ENCODE measurements at regions not wholly inside any gene's neighbourhood (a gene's known extent, or its start where the extent isn't known, plus 50 kb on each side); places are given as distances from the start of the nearest gene placed in this dataset.

DNA sequence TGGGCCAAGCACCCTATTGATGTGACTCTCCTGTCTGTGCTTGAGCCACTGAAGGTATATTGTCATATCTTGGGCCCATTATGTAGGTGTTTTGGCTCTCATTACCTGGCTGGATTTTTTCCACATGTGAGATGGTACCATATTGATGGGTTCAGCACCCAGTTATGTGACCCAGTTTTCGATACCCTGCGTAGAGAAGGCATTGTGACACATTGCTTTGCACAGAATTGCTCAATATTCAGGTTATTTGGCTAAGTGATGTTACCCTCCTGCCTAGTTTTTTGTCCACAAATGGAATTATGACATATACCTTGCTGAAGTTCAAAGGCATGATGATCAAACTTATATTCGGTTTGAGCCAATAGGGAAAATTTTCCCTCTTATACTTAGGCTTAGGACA is 1007.3 kb upstream of the TSPY4 start:
- no peak for TF ChIP-seq CTCF (IDR thresholded peaks at IDR 0.05)

- no peak for TF ChIP-seq CTCF (IDR thresholded peaks at IDR 0.05)
These were observed 1003.9 kb upstream of the TSPY4 start for GRCh38 chrY:8333328-8333727.

DNA sequence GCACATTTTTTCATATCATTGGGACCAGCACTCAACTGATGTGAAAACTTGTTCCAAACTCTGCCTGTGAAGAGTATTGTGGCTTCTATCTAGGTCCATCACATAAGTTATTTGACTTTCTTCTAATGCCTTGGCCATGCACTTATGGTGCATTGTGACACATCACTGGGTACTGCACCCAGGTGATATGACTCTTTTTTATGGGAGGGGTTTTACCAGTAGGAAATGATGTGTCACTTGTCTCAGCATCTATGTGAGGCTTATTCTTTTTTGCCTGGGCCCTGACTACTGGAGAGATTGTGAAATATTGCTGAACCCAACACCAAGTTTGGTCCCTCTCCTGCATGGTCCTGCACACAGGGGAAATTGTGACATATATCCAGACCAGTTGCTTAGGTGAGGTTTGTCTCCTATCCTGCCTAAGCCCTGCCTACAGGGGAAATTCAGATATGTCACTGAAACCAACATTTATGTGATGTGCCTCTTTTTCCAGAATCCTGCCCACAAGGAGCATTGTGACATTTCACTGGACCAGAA is 1001.9 kb upstream of the TSPY4 start:
- TF ChIP-seq CTCF (IDR thresholded peaks at IDR 0.05) = no peak

- TF ChIP-seq CTCF (IDR thresholded peaks at IDR 0.05) = no peak
These were observed 1001.0 kb upstream of the TSPY4 start for GRCh38 chrY:8336112-8336774.

GRCh38 chrY:8341000-8341399 is 996.3 kb upstream of the TSPY4 start:
- TF ChIP-seq CTCF (IDR thresholded peaks at IDR 0.05) = no peak

DNA sequence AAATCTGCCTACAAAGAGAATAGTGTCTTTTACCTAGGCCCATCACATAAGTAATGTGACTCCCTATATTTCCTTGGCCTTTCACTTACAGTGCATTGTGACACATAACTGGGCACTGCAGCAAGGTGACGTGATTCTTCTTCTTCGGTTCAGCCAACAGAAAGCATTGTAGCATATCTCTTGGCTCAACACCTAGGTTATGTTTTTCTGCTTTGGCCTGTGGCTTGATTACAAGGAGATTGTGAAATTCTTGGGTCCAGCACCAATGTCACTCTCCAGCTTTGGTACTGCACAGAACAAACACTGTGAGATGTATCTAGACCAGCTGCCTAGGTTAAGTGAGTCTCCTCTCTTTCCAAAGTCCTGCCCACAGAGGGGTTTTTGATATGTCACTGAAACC is 995.1 kb upstream of the TSPY4 start:
- no peak for TF ChIP-seq CTCF (IDR thresholded peaks at IDR 0.05)

- TF ChIP-seq CTCF (IDR thresholded peaks at IDR 0.05) = no peak
These were observed 986.0 kb upstream of the TSPY4 start for GRCh38 chrY:8351241-8351640.

- TF ChIP-seq CTCF (IDR thresholded peaks at IDR 0.05) = no peak
These were observed 985.1 kb upstream of the TSPY4 start for GRCh38 chrY:8352201-8352600.

Measured in LNCAP (cell line).